Motor neuron (in vitro differentiated cells): ENCODE measurements at regions not wholly inside any gene's neighbourhood (a gene's known extent, or its start where the extent isn't known, plus 50 kb on each side); places are given as distances from the start of the nearest gene placed in this dataset.
A peak's percentile ranks its signal among the peaks of the same experiment; 100 is the strongest.
"Not testable (repeated sequence)": the region's sequence is repeated elsewhere in the genome, so short reads cannot be mapped to it uniquely, and the experiment has no call there.

ENCODE experiments used
- ATAC-seq, 8 experiments: fragments of 200-7000 bp; cut with Tn5 transposase; replicated peaks in 6 of 8; 2 replicates each; pipeline ENCODE4 v1.8.0; 2021; ENCODE audit warnings: mild to moderate bottlenecking in 8 of 8, moderate library complexity in 8 of 8
- H3K27ac ChIP-seq, 2 donors: fragments of 250-450 bp; sonication (Bioruptor Pico); 2 replicates each; pipeline ENCODE4 v1.9.0; 2021; ENCODE audit warnings: antibody characterized with exemption in 2 of 2, mild to moderate bottlenecking in 2 of 2, moderate library complexity in 1 of 2
- H3K4me1 ChIP-seq, 2 donors: fragments of 250-450 bp; sonication (Bioruptor Pico); replicated peaks in 1 of 2; 2 replicates each; pipeline ENCODE4 v1.6.1; 2021; ENCODE audit warnings: antibody characterized with exemption in 2 of 2, mild to moderate bottlenecking in 2 of 2, moderate library complexity in 1 of 2
- H3K4me3 ChIP-seq, 5 donors: fragments of 250-450 bp; sonication (Bioruptor Pico); 2 replicates each; pipeline ENCODE4 v1.9.0; 2021; ENCODE audit warnings: antibody characterized with exemption in 5 of 5, mild to moderate bottlenecking in 5 of 5, moderate library complexity in 4 of 5
- WGBS, 10 experiments: fragments of 450-650 bp; shearing (Covaris generic); methylation state at CpG; one replicate each; pipeline ENCODE4 v1.0.0; 2022; 5-methylcytosine and 5-hydroxymethylcytosine counted together
- in situ Hi-C, 9 experiments: fragments of 400-800 bp; cut with MboI; loops; one replicate each; pipeline ENCODE4 v1.15.0; 2021; ENCODE audit warnings: low sequenced_read_pairs in 9 of 9, low pct_unique_long_range_greater_than_20kb in 2 of 9; ENCODE audit not compliant: unreplicated experiment in 9 of 9

GRCh38 chr1:143786381-143786780, 185.4 kb downstream of the FAM72C start:
- H3K4me3 ChIP-seq, in situ Hi-C loops, H3K4me1 ChIP-seq, ATAC-seq, H3K27ac ChIP-seq: not testable (repeated sequence)
- no CpG with 5 or more reads among the region's 3 CpGs for WGBS, 10 experiments

- H3K27ac ChIP-seq, ATAC-seq, H3K4me1 ChIP-seq, in situ Hi-C loops, H3K4me3 ChIP-seq: not testable (repeated sequence)
- no CpG with 5 or more reads among the region's 7 CpGs for WGBS, 10 experiments
Observed at GRCh38 chr1:143785883-143786282, 185.9 kb downstream of the FAM72C start.

GRCh38 chr1:143784239-143784882, 187.4 kb downstream of the FAM72C start:
- H3K27ac ChIP-seq, H3K4me1 ChIP-seq, in situ Hi-C loops, H3K4me3 ChIP-seq: not testable (repeated sequence)
- ATAC-seq = peak in 1 of 8 experiments; percentile 32
- WGBS, 10 experiments = no CpG with 5 or more reads among the region's 11 CpGs

GRCh38 chr1:143778178-143778577, 193.6 kb downstream of the FAM72C start:
- H3K27ac ChIP-seq, H3K4me1 ChIP-seq, H3K4me3 ChIP-seq, in situ Hi-C loops: not testable (repeated sequence)
- ATAC-seq = peak in 4 of 8 experiments; percentile 54 to 87 (median 74)
- no CpG with 5 or more reads among the region's 1 CpG for WGBS, 10 experiments

GRCh38 chr1:143764831-143765230, 207.0 kb downstream of the FAM72C start:
- H3K4me3 ChIP-seq, H3K4me1 ChIP-seq, ATAC-seq, H3K27ac ChIP-seq, in situ Hi-C loops: not testable (repeated sequence)
- WGBS, 10 experiments = no CpG with 5 or more reads among the region's 2 CpGs

GRCh38 chr1:143760366-143760765, 211.4 kb downstream of the FAM72C start:
- H3K27ac ChIP-seq, in situ Hi-C loops, H3K4me1 ChIP-seq, ATAC-seq, H3K4me3 ChIP-seq: not testable (repeated sequence)
- 90% methylated on average over 2 of the region's 7 CpGs; no CpG with 5 or more reads in 9 of the 10 experiments for WGBS, 10 experiments

- H3K27ac ChIP-seq, H3K4me1 ChIP-seq, H3K4me3 ChIP-seq, in situ Hi-C loops: not testable (repeated sequence)
- ATAC-seq = peak in 2 of 8 experiments; percentile 60 to 95
- WGBS, 10 experiments = 8 to 80% (median 41%) methylated on average over 1 to 2 of the region's 3 CpGs; no CpG with 5 or more reads in 6 of the 10 experiments
Observed at GRCh38 chr1:143755961-143756360, 215.8 kb downstream of the FAM72C start.

- H3K4me1 ChIP-seq = no peaks in the 10 kb centered on the region
- ATAC-seq = no peak
- 0 to 88% (median 28%) methylated on average over 1 to 3 of the region's 3 CpGs; no CpG with 5 or more reads in 2 of the 10 experiments for WGBS, 10 experiments
- no peak overlapping the region for H3K27ac ChIP-seq
- in situ Hi-C loops = no loop called here
- H3K4me3 ChIP-seq = no peak overlapping the region
Observed at GRCh38 chr1:143748906-143749305, 222.9 kb downstream of the FAM72C start.

- peak overlapping the region in 1 of 2 donors; percentile 60 for H3K27ac ChIP-seq
- H3K4me1 ChIP-seq = peaks cover 0 to 3% of the 10 kb centered on the region in 2 donors
- 0 to 71% (median 12%) methylated on average over 1 to 8 of the region's 14 CpGs; no CpG with 5 or more reads in 6 of the 10 experiments for WGBS, 10 experiments
- in situ Hi-C loops = no loop called here
- ATAC-seq = peak in 2 of 8 experiments; percentile 4 to 47
- H3K4me3 ChIP-seq = peak overlapping the region in 2 of 5 donors; percentile 30 to 39
Observed at GRCh38 chr1:143736562-143736961, 235.2 kb downstream of the FAM72C start.

GRCh38 chr1:143735764-143736461, 235.9 kb downstream of the FAM72C start:
- peak in 6 of 8 experiments; percentile 32 to 88 (median 78) for ATAC-seq
- H3K4me3 ChIP-seq = peak overlapping the region in 2 of 5 donors; percentile 30 to 39
- peaks cover 0 to 3% of the 10 kb centered on the region in 2 donors for H3K4me1 ChIP-seq
- in situ Hi-C loops = no loop called here
- peak overlapping the region in 1 of 2 donors; percentile 60 for H3K27ac ChIP-seq
- WGBS, 10 experiments = 0 to 53% (median 17%) methylated on average over 1 to 30 of the region's 36 CpGs; no CpG with 5 or more reads in 2 of the 10 experiments

- ATAC-seq, H3K4me1 ChIP-seq, H3K4me3 ChIP-seq, H3K27ac ChIP-seq, in situ Hi-C loops: not testable (repeated sequence)
- WGBS, 10 experiments = 0 to 62% (median 15%) methylated on average over 1 to 3 of the region's 3 CpGs; no CpG with 5 or more reads in 2 of the 10 experiments
Observed at GRCh38 chr1:143734261-143734660, 237.5 kb downstream of the FAM72C start.

- H3K4me1 ChIP-seq, H3K27ac ChIP-seq, in situ Hi-C loops, ATAC-seq: not testable (repeated sequence)
- peak overlapping the region in 1 of 5 donors; percentile 15 for H3K4me3 ChIP-seq
- WGBS, 10 experiments = 61 to 100% (median 86%) methylated on average over 1 to 5 of the region's 6 CpGs; no CpG with 5 or more reads in 4 of the 10 experiments
Observed at GRCh38 chr1:143730890-143731289, 240.9 kb downstream of the FAM72C start.

- ATAC-seq = peak; percentile 60 to 88 (median 78)
Observed at GRCh38 chr1:143729449-143730111, 242.2 kb downstream of the FAM72C start.

More at GRCh38 chr1:143729449-143730111, 242.2 kb downstream of the FAM72C start:
- no CpG with 5 or more reads among the region's 39 CpGs for WGBS, 10 experiments
- H3K4me1 ChIP-seq, in situ Hi-C loops: not testable (repeated sequence)
- H3K4me3 ChIP-seq = peak overlapping the region in 1 of 5 donors; percentile 30
- peak overlapping the region in 1 of 2 donors; percentile 96 for H3K27ac ChIP-seq
